Activated CD8-positive, alpha-beta T cell treated with anti-CD3 and anti-CD28 coated beads for 36 hours (primary cell): ENCODE measurements at regions not wholly inside any gene's neighbourhood (a gene's known extent, or its start where the extent isn't known, plus 50 kb on each side); places are given as distances from the start of the nearest gene placed in this dataset.
A peak's percentile ranks its signal among the peaks of the same experiment; 100 is the strongest.

Experiments used
- ATAC-seq: fragments of 200-7000 bp; cut with Tn5 transposase; one replicate; pipeline ENCODE4 v1.10.0; 2021; ENCODE audit warnings: mild to moderate bottlenecking, moderate library complexity
- CTCF ChIA-PET: fragments of 350-600 bp; sonication (Branson Sonifier 250); formaldehyde crosslinking; loops from one replicate; lab custom pipeline; 2021; ENCODE audit warnings: antibody characterized with exemption; lab: Charles Lee
- POLR2A ChIA-PET: fragments of 350-600 bp; sonication (Branson Sonifier 250); formaldehyde crosslinking; loops from one replicate; lab custom pipeline; 2021; ENCODE audit warnings: antibody characterized with exemption; lab: Charles Lee
- DNase-seq: peaks from one replicate; pipeline ENCODE4 v3.0.0-alpha.2; 2020
- H3K27ac Mint-ChIP-seq: one replicate; pipeline ENCODE4 v1.8.0; 2021; ENCODE audit warnings: mild to moderate bottlenecking, mixed read lengths
- H3K27me3 Mint-ChIP-seq: one replicate; pipeline ENCODE4 v1.8.0; 2021; ENCODE audit warnings: mixed read lengths
- H3K36me3 Mint-ChIP-seq: one replicate; pipeline ENCODE4 v1.8.0; 2021; ENCODE audit warnings: low read depth, mixed read lengths
- H3K4me1 Mint-ChIP-seq: one replicate; pipeline ENCODE4 v1.8.0; 2021; ENCODE audit warnings: low read depth, mixed read lengths
- H3K4me3 Mint-ChIP-seq: one replicate; pipeline ENCODE4 v1.8.0; 2021; ENCODE audit warnings: mild to moderate bottlenecking, moderate library complexity, mixed read lengths
- H3K9me3 Mint-ChIP-seq: one replicate; pipeline ENCODE4 v1.8.0; 2021; ENCODE audit warnings: mixed read lengths
- CTCF ChIP-seq: fragments of 200-600 bp; IDR thresholded peaks from one replicate; pipeline ENCODE4 v1.8.0; 2022; ENCODE audit warnings: antibody characterized with exemption, mild to moderate bottlenecking
- intact Hi-C: fragments of 100-400 bp; cut with micrococcal nuclease; formaldehyde crosslinking; loops from one replicate; pipeline ENCODE4 v1.10.0; 2022

- TF ChIP-seq CTCF: no peak
- DNase-seq: no peak
- POLR2A ChIA-PET: interaction anchor here (0.6 to 8.5 kb wide), 10 partner anchors 13 to 527 kb away, joined by 3 to 88 read pairs (median 4); partner anchors contain the start of gene BTG1
- CTCF ChIA-PET: interaction anchor here (1.8 to 2.8 kb wide), 3 partner anchors 42 to 260 kb away, joined by 10 to 11 read pairs (median 10); partner anchors contain the start of gene BTG1
- peaks cover 73% of the 10 kb centered on the region for H3K4me1 Mint-ChIP-seq
- peaks cover 19% of the 10 kb centered on the region for H3K36me3 Mint-ChIP-seq
- no peaks in the 10 kb centered on the region for H3K27me3 Mint-ChIP-seq
- ATAC-seq: no peak
- peak overlapping the region; percentile 80 for H3K4me3 Mint-ChIP-seq
- peaks cover 6% of the 10 kb centered on the region for H3K9me3 Mint-ChIP-seq
- H3K27ac Mint-ChIP-seq: peak overlapping the region; percentile 98
- intact Hi-C loops: loop anchor here (5.0 to 10.0 kb wide), 4 partner anchors 67 to 1020 kb away; no protein-coding TSS in a partner anchor
These were observed 259.3 kb upstream of the BTG1 start for GRCh38 chr12:92404921-92405320.

- ChIA-PET POLR2A (interaction anchor here (0.6 to 8.5 kb wide), 14 partner anchors 11 to 526 kb away, joined by 3 to 88 read pairs (median 4); partner anchors contain the start of gene BTG1), CTCF (interaction anchor here (0.8 to 2.8 kb wide), 8 partner anchors 10 to 1023 kb away, joined by 3 to 11 read pairs (median 4); partner anchors contain the start of gene BTG1)
These were observed 258.7 kb upstream of the BTG1 start for GRCh38 chr12:92404259-92404894.

GRCh38 chr12:92403210-92404175 lies 257.8 kb upstream of the BTG1 start:
- no peak for TF ChIP-seq CTCF
- CTCF ChIA-PET: interaction anchor here (0.8 to 2.8 kb wide), 10 partner anchors 11 to 1022 kb away, joined by 3 to 11 read pairs (median 4); partner anchors contain the start of gene BTG1
- peak; percentile 85 for DNase-seq

More at GRCh38 chr12:92404259-92404894, 258.7 kb upstream of the BTG1 start:
- H3K36me3 Mint-ChIP-seq: peaks cover 21% of the 10 kb centered on the region
- intact Hi-C loops: loop anchor here (5.0 to 10.0 kb wide), 4 partner anchors 68 to 1020 kb away; no protein-coding TSS in a partner anchor
- TF ChIP-seq CTCF: no peak
- H3K27me3 Mint-ChIP-seq: no peaks in the 10 kb centered on the region
- DNase-seq (no peak), ATAC-seq (peak; percentile 11)
- H3K9me3 Mint-ChIP-seq: peaks cover 6% of the 10 kb centered on the region
- peaks cover 78% of the 10 kb centered on the region for H3K4me1 Mint-ChIP-seq
- H3K4me3 Mint-ChIP-seq: peak overlapping the region; percentile 80
- H3K27ac Mint-ChIP-seq: peak overlapping the region; percentile 98

GRCh38 chr12:92402415-92402814 lies 256.8 kb upstream of the BTG1 start:
- ATAC-seq (no peak), DNase-seq (no peak)
- intact Hi-C loops: loop anchor here (5.0 to 10.0 kb wide), 4 partner anchors 70 to 1018 kb away; no protein-coding TSS in a partner anchor
- ChIA-PET POLR2A (interaction anchor here (1.1 to 8.5 kb wide), 6 partner anchors 9 to 258 kb away, joined by 3 to 88 read pairs (median 5); partner anchors contain the start of gene BTG1), CTCF (interaction anchor here (1.1 to 2.8 kb wide), 2 partner anchors 138 to 168 kb away, joined by 3 to 10 read pairs; no protein-coding TSS in a partner anchor)
- H3K27me3 Mint-ChIP-seq: no peaks in the 10 kb centered on the region
- TF ChIP-seq CTCF: no peak
- H3K36me3 Mint-ChIP-seq: peaks cover 26% of the 10 kb centered on the region
- H3K4me3 Mint-ChIP-seq: no peak overlapping the region
- H3K27ac Mint-ChIP-seq: peak overlapping the region; percentile 98
- H3K4me1 Mint-ChIP-seq: peaks cover 83% of the 10 kb centered on the region
- peaks cover 6% of the 10 kb centered on the region for H3K9me3 Mint-ChIP-seq

More at GRCh38 chr12:92403210-92404175, 257.8 kb upstream of the BTG1 start:
- peaks cover 4% of the 10 kb centered on the region for H3K9me3 Mint-ChIP-seq
- ATAC-seq: peak; percentile 70
- H3K4me3 Mint-ChIP-seq: peak overlapping the region; percentile 22
- peaks cover 81% of the 10 kb centered on the region for H3K4me1 Mint-ChIP-seq
- H3K27ac Mint-ChIP-seq: peak overlapping the region; percentile 98
- intact Hi-C loops: loop anchor here (5.0 to 10.0 kb wide), 4 partner anchors 69 to 1019 kb away; no protein-coding TSS in a partner anchor
- POLR2A ChIA-PET: interaction anchor here (0.8 to 8.5 kb wide), 13 partner anchors 10 to 525 kb away, joined by 3 to 88 read pairs (median 5); partner anchors contain the start of gene BTG1
- peaks cover 22% of the 10 kb centered on the region for H3K36me3 Mint-ChIP-seq
- H3K27me3 Mint-ChIP-seq: no peaks in the 10 kb centered on the region
